ENCODE measurements at regions not wholly inside any gene's neighbourhood (a gene's known extent, or its start where the extent isn't known, plus 50 kb on each side); places are given as distances from the start of the nearest gene placed in this dataset.

DNA sequence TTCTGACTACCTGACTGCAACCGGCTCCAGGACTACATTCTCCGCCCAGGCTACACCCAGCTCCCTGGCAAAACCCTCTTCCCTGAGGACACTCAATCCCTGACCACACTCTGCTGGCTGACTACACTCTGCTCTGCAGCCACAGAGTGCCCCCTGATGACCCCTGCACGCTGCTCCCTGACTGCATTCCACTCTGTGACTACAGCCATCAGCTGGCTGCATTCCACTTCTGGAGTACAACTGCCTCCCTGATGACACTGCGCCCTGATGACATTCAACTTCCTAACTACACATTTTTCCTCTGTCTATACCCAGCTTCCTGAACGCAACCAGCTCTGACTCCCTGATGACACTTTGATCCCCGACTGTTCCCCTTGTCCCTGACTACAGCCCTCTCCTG lies 71.3 kb upstream of the NRXN1 start:
- no peak overlapping the region for H3K27ac ChIP-seq
- TF ChIP-seq, protein P1, sequence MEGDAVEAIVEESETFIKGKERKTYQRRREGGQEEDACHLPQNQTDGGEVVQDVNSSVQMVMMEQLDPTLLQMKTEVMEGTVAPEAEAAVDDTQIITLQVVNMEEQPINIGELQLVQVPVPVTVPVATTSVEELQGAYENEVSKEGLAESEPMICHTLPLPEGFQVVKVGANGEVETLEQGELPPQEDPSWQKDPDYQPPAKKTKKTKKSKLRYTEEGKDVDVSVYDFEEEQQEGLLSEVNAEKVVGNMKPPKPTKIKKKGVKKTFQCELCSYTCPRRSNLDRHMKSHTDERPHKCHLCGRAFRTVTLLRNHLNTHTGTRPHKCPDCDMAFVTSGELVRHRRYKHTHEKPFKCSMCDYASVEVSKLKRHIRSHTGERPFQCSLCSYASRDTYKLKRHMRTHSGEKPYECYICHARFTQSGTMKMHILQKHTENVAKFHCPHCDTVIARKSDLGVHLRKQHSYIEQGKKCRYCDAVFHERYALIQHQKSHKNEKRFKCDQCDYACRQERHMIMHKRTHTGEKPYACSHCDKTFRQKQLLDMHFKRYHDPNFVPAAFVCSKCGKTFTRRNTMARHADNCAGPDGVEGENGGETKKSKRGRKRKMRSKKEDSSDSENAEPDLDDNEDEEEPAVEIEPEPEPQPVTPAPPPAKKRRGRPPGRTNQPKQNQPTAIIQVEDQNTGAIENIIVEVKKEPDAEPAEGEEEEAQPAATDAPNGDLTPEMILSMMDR (IDR thresholded peaks at IDR 0.05 in 4 of 5, conservative IDR thresholded peaks at IDR 0.05 in 1 of 5) = no peak
- TF ChIP-seq POLR2A (IDR thresholded peaks at IDR 0.05) = no peak
- no peak for DNase-seq

GRCh38 chr2:51093016-51093415 lies 61.1 kb upstream of the NRXN1 start:
- Histone ChIP-seq H3K4me1 (no peaks in the 10 kb centered on the region), H3K27ac (no peak overlapping the region), H3K36me3 (no peaks in the 10 kb centered on the region), H3K4me3 (no peak overlapping the region), H3K9me3 (no peaks in the 10 kb centered on the region), H3K27me3 (no peaks in the 10 kb centered on the region)
- TF ChIP-seq POLR2A (IDR thresholded peaks at IDR 0.05) = no peak
- TF ChIP-seq, protein P1 (IDR thresholded peaks at IDR 0.05 in 4 of 5, conservative IDR thresholded peaks at IDR 0.05 in 1 of 5) = no peak
- ATAC-seq = no peak
- in situ Hi-C loops (cut with MboI; ENCODE audit: low sequenced_read_pairs in 4 of 4) = no loop called here
- DNase-seq = no peak
- intact Hi-C loops (cut with DNase I; ENCODE audit: low total_unique reads) = no loop called here

More for the DNA sequence above, 71.3 kb upstream of the NRXN1 start:
- in situ Hi-C loops (cut with MboI; ENCODE audit: low sequenced_read_pairs in 4 of 4) (no loop called here), intact Hi-C loops (cut with DNase I; ENCODE audit: low total_unique reads) (no loop called here)
- H3K4me3 ChIP-seq = no peak overlapping the region
- H3K9me3 ChIP-seq = no peaks in the 10 kb centered on the region
- H3K36me3 ChIP-seq = no peaks in the 10 kb centered on the region
- ATAC-seq = no peak
- H3K27me3 ChIP-seq = no peaks in the 10 kb centered on the region
- no peaks in the 10 kb centered on the region for H3K4me1 ChIP-seq

DNA sequence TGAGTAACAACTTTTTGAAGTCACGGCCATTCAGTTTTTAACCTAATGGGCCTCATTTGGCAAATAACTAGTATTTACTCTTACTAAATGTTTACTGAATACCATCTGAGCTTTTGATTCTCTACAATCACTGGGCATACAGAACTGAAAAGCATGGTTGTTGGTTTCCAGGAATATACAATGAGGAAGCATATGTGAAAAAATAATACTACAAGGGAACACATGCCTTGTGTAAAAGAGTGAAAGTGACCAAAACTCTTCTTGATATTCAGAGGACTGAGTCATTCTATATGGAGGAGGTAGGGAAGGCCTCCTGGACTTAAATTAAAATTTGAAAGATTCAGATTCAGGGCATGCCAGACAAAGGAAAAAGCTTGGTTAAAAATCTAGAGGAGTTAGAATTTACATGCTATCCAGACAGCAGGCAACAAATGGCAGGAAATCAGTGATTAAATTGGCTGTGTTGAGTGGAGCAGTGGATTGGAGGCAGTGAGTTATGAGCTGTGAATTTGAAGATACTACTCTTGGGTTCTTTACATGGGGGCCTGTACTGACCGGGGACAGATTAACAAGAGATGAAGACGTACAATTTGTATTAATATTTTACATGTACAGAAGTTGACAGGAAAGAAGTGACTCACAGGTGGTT lies 53.6 kb upstream of the NRXN1 start:
- DNase-seq (no peak), ATAC-seq (no peak)
- Histone ChIP-seq H3K4me3 (no peak overlapping the region), H3K27ac (no peak overlapping the region), H3K9me3 (no peaks in the 10 kb centered on the region), H3K36me3 (no peaks in the 10 kb centered on the region), H3K4me1 (no peaks in the 10 kb centered on the region), H3K27me3 (no peaks in the 10 kb centered on the region)
- no peak for TF ChIP-seq POLR2A (IDR thresholded peaks at IDR 0.05)
- TF ChIP-seq, protein P1 (IDR thresholded peaks at IDR 0.05 in 4 of 5, conservative IDR thresholded peaks at IDR 0.05 in 1 of 5) = no peak
- intact Hi-C loops (cut with DNase I; ENCODE audit: low total_unique reads) = no loop called here
- in situ Hi-C loops (cut with MboI; ENCODE audit: low sequenced_read_pairs in 4 of 4) = no loop called here

DNA sequence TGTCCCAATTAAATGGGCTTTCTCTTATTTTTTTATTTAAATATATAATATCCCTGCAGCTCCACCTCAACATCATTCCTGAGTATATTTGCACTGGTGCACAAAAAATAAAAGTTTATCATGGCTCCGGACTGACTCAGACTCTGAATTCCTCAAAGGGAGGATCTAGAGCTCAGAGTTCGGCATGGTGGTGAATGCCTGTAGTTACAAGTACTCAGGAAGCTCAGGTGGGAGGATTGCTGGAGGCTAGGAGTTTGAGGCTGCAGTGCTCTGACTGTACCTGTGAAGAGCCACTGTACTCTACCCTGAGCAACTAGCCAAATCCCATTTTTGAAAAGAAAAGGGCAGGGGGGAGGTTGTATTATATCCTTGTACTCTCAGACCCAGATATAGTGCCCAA lies 52.8 kb upstream of the NRXN1 start:
- intact Hi-C loops (cut with DNase I; ENCODE audit: low total_unique reads) = no loop called here
- TF ChIP-seq, protein P1 (IDR thresholded peaks at IDR 0.05 in 4 of 5, conservative IDR thresholded peaks at IDR 0.05 in 1 of 5) = no peak
- TF ChIP-seq POLR2A (IDR thresholded peaks at IDR 0.05) = no peak

More for the DNA sequence above, 52.8 kb upstream of the NRXN1 start:
- in situ Hi-C loops (cut with MboI; ENCODE audit: low sequenced_read_pairs in 4 of 4) = no loop called here
- DNase-seq (no peak), ATAC-seq (no peak)
- Histone ChIP-seq H3K27ac (no peak overlapping the region), H3K4me3 (no peak overlapping the region), H3K36me3 (no peaks in the 10 kb centered on the region), H3K27me3 (no peaks in the 10 kb centered on the region), H3K9me3 (no peaks in the 10 kb centered on the region), H3K4me1 (no peaks in the 10 kb centered on the region)

MicroRNAs encoded in the stretch of these regions (microRNA counts, 767-probe panel; counts per million panel counts)
- microRNA hsa-miR-4431 = 356 to 448 counts per million in 2 donors

Small RNA genes in the stretch of these regions (microRNA-seq; reads per million reads assigned to microRNA genes)
- 0 to 0.85 reads per million in 2 donors for gene MIR4431 (ENCODE audit: borderline replicate concordance in 2 of 2)

Measured in gastrocnemius medialis (tissue), 4 donors.